BE2C (cell line): ENCODE measurements at regions not wholly inside any gene's neighbourhood (a gene's known extent, or its start where the extent isn't known, plus 50 kb on each side); places are given as distances from the start of the nearest gene placed in this dataset.

Experiments
- DNase-seq: peaks from one replicate; pipeline ENCODE4 v3.0.0-alpha.2; 2020
- H3K27me3 ChIP-seq: fragments of 250-450 bp; sonication (Bioruptor Pico); 2 replicates; pipeline ENCODE4 v1.5.1; 2020; ENCODE audit warnings: mild to moderate bottlenecking
- H3K36me3 ChIP-seq: fragments of 250-450 bp; sonication (Bioruptor Pico); 2 replicates; pipeline ENCODE4 v1.5.1; 2020; ENCODE audit warnings: mild to moderate bottlenecking
- H3K4me1 ChIP-seq: fragments of 250-450 bp; sonication (Bioruptor Pico); 2 replicates; pipeline ENCODE4 v1.5.1; 2020
- H3K4me3 ChIP-seq: 2 replicates; pipeline ENCODE4 v1.5.1; 2011; ENCODE audit warnings: low read depth, low read length
- H3K9me3 ChIP-seq: fragments of 250-450 bp; sonication (Bioruptor Pico); 2 replicates; pipeline ENCODE4 v1.5.1; 2020
- CTCF ChIP-seq: IDR thresholded peaks from 2 replicates; pipeline ENCODE4 v1.5.1; 2012; ENCODE audit warnings: mild to moderate bottlenecking, low read depth, low read length

GRCh38 chr16:65225488-65225887 is 103.6 kb upstream of the CDH11 start:
- Histone ChIP-seq H3K9me3 (no peaks in the 10 kb centered on the region), H3K4me3 (no peak overlapping the region), H3K27me3 (no peaks in the 10 kb centered on the region), H3K36me3 (no peaks in the 10 kb centered on the region), H3K4me1 (no peaks in the 10 kb centered on the region)
- no peak for DNase-seq
- TF ChIP-seq CTCF = no peak

GRCh38 chr16:65224994-65225393 is 103.1 kb upstream of the CDH11 start:
- no peaks in the 10 kb centered on the region for H3K36me3 ChIP-seq
- no peak overlapping the region for H3K4me3 ChIP-seq
- H3K9me3 ChIP-seq = no peaks in the 10 kb centered on the region
- TF ChIP-seq CTCF = no peak
- H3K4me1 ChIP-seq = no peaks in the 10 kb centered on the region
- DNase-seq = no peak
- H3K27me3 ChIP-seq = no peaks in the 10 kb centered on the region

GRCh38 chr16:65224471-65224870 is 102.6 kb upstream of the CDH11 start:
- H3K4me1 ChIP-seq = no peaks in the 10 kb centered on the region
- H3K36me3 ChIP-seq = no peaks in the 10 kb centered on the region
- TF ChIP-seq CTCF = no peak
- no peak for DNase-seq
- no peaks in the 10 kb centered on the region for H3K27me3 ChIP-seq
- H3K9me3 ChIP-seq = no peaks in the 10 kb centered on the region
- H3K4me3 ChIP-seq = no peak overlapping the region

- Histone ChIP-seq H3K4me3 (no peak overlapping the region), H3K4me1 (no peaks in the 10 kb centered on the region), H3K9me3 (no peaks in the 10 kb centered on the region), H3K36me3 (no peaks in the 10 kb centered on the region), H3K27me3 (no peaks in the 10 kb centered on the region)
- TF ChIP-seq CTCF = no peak
- DNase-seq = no peak
Observed at GRCh38 chr16:65223335-65223734, 101.5 kb upstream of the CDH11 start.

GRCh38 chr16:65222536-65222935 is 100.7 kb upstream of the CDH11 start:
- DNase-seq = no peak
- Histone ChIP-seq H3K9me3 (no peaks in the 10 kb centered on the region), H3K27me3 (no peaks in the 10 kb centered on the region), H3K36me3 (no peaks in the 10 kb centered on the region), H3K4me3 (no peak overlapping the region), H3K4me1 (no peaks in the 10 kb centered on the region)
- TF ChIP-seq CTCF = no peak

GRCh38 chr16:65222049-65222448 is 100.2 kb upstream of the CDH11 start:
- TF ChIP-seq CTCF = no peak
- no peaks in the 10 kb centered on the region for H3K9me3 ChIP-seq
- no peak overlapping the region for H3K4me3 ChIP-seq
- H3K36me3 ChIP-seq = no peaks in the 10 kb centered on the region
- DNase-seq = no peak
- no peaks in the 10 kb centered on the region for H3K27me3 ChIP-seq
- H3K4me1 ChIP-seq = no peaks in the 10 kb centered on the region
